HL-60 (cell line): ENCODE measurements at regions not wholly inside any gene's neighbourhood (a gene's known extent, or its start where the extent isn't known, plus 50 kb on each side); places are given as distances from the start of the nearest gene placed in this dataset.

Source experiments
- DNase-seq, 2 experiments: peaks; one replicate each; pipeline ENCODE4 v3.0.0-alpha.2; 2010 to 2020; ENCODE audit warnings: low read depth in 1 of 2, low spot score in 1 of 2
- H3K27ac ChIP-seq: fragments of 250-450 bp; sonication (Bioruptor Pico); replicated peaks from 2 replicates; pipeline ENCODE4 v1.5.1; 2020; ENCODE audit warnings: mild to moderate bottlenecking, moderate library complexity
- H3K27me3 ChIP-seq: fragments of 250-450 bp; sonication (Bioruptor Pico); 2 replicates; pipeline ENCODE4 v1.5.1; 2021; ENCODE audit warnings: mild to moderate bottlenecking, moderate library complexity; ENCODE audit not compliant: insufficient read depth, poor library complexity, severe bottlenecking
- H3K4me3 ChIP-seq: replicated peaks from 2 replicates; pipeline ENCODE4 v1.5.1; 2011; ENCODE audit warnings: mild to moderate bottlenecking, control low read depth, low read length; ENCODE audit not compliant: insufficient read depth
- GABPA ChIP-seq: IDR thresholded peaks from 2 replicates; pipeline ENCODE4 v1.6.1; 2012; ENCODE audit warnings: low read depth
- POLR2AphosphoS5 ChIP-seq: IDR thresholded peaks from 2 replicates; pipeline ENCODE4 v1.6.1; 2012; ENCODE audit warnings: low read depth
- REST ChIP-seq: IDR thresholded peaks from 2 replicates; pipeline ENCODE4 v1.6.1; 2012; ENCODE audit warnings: low read depth; ENCODE audit not compliant: insufficient replicate concordance
- SPI1 ChIP-seq: IDR thresholded peaks from 2 replicates; pipeline ENCODE4 v1.6.1; 2012; ENCODE audit warnings: low read depth, mild to moderate bottlenecking, borderline replicate concordance
- TF ChIP-seq, protein P1 (sequence below): IDR thresholded peaks from one replicate; pipeline ENCODE4 v1.5.1; 2011; ENCODE audit warnings: low read length, control low read depth, inconsistent platforms; ENCODE audit not compliant: insufficient read depth

DNA sequence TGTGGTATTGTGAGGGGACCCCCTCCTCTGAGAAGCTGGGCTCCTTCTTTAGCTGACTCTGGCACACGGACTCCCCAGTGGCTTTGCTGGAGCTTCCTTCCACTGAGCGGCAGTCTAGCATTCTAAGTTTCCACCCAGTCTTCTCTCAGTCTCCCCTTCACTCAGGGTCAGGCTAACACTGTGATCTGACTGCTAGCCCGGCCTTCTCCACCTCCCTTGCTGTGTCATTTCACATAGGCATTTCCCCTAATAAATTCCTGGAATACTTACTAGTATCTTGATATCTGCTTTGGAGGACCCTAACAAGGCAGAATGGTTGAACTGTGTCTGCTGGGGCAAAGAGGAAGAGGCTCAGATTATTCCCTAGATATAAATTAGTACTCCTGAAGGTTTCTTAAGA lies 106.2 kb upstream of the THBS1 start:
- TF ChIP-seq REST (no peak), POLR2AphosphoS5 (no peak), GABPA (no peak), SPI1 (no peak)
- TF ChIP-seq, protein P1, sequence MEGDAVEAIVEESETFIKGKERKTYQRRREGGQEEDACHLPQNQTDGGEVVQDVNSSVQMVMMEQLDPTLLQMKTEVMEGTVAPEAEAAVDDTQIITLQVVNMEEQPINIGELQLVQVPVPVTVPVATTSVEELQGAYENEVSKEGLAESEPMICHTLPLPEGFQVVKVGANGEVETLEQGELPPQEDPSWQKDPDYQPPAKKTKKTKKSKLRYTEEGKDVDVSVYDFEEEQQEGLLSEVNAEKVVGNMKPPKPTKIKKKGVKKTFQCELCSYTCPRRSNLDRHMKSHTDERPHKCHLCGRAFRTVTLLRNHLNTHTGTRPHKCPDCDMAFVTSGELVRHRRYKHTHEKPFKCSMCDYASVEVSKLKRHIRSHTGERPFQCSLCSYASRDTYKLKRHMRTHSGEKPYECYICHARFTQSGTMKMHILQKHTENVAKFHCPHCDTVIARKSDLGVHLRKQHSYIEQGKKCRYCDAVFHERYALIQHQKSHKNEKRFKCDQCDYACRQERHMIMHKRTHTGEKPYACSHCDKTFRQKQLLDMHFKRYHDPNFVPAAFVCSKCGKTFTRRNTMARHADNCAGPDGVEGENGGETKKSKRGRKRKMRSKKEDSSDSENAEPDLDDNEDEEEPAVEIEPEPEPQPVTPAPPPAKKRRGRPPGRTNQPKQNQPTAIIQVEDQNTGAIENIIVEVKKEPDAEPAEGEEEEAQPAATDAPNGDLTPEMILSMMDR = no peak
- Histone ChIP-seq H3K4me3 (no peak overlapping the region), H3K27ac (no peak overlapping the region), H3K27me3 (no peaks in the 10 kb centered on the region)
- no peak for DNase-seq

DNA sequence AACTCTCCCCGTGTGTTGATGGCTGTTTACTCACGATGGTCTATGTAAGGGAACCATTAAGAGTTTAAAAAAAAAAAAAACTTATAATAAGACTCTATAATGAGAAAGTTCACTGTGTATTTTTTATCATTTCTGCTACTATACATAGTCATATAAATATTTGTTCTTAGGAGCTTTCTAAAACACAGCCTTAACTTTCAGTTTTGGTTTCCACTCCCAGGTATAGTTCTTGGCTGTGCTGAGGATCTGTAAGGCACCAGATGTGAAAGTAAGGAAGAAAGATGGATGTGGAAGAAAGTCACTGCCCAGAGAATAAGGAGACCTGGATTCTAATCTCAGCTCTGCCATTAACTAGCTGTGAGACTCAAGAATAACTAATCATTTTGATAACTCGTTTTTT lies 101.9 kb upstream of the THBS1 start:
- Histone ChIP-seq H3K4me3 (no peak overlapping the region), H3K27me3 (no peaks in the 10 kb centered on the region), H3K27ac (no peak overlapping the region)
- no peak for TF ChIP-seq GABPA
- TF ChIP-seq, protein P1 = no peak
- TF ChIP-seq REST = no peak
- TF ChIP-seq POLR2AphosphoS5 = no peak
- DNase-seq = no peak

DNA sequence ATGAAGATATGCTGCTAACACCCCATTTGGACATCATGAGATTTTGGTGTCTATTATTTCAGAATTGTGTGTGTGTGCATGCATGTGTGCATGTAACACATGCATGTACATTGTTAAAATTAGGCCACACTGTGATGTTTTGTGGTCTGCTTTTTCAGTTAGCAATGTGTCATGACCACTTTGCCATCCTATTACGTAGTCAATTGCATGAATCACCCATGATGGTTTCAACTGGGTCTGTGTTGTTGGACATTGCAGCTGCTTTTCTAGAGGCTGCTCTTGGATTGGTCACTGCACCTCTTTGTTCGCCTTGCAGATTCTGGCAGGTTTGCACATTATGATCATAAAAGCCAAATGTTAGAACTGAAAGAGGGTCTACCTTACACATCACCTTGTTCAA lies 101.0 kb upstream of the THBS1 start:
- peak; percentile 5 to 55 for DNase-seq
- H3K27ac ChIP-seq = no peak overlapping the region
- no peaks in the 10 kb centered on the region for H3K27me3 ChIP-seq
- TF ChIP-seq SPI1 = no peak
- TF ChIP-seq GABPA = no peak
- TF ChIP-seq REST = no peak
- TF ChIP-seq, protein P1 = no peak
- no peak for TF ChIP-seq POLR2AphosphoS5
- H3K4me3 ChIP-seq = no peak overlapping the region
